ENCODE measurements at regions not wholly inside any gene's neighbourhood (a gene's known extent, or its start where the extent isn't known, plus 50 kb on each side); places are given as distances from the start of the nearest gene placed in this dataset.

GRCh38 chr4:83772685-83773084 is 236.8 kb downstream of the GPAT3 start:
- TF ChIP-seq, protein P1, sequence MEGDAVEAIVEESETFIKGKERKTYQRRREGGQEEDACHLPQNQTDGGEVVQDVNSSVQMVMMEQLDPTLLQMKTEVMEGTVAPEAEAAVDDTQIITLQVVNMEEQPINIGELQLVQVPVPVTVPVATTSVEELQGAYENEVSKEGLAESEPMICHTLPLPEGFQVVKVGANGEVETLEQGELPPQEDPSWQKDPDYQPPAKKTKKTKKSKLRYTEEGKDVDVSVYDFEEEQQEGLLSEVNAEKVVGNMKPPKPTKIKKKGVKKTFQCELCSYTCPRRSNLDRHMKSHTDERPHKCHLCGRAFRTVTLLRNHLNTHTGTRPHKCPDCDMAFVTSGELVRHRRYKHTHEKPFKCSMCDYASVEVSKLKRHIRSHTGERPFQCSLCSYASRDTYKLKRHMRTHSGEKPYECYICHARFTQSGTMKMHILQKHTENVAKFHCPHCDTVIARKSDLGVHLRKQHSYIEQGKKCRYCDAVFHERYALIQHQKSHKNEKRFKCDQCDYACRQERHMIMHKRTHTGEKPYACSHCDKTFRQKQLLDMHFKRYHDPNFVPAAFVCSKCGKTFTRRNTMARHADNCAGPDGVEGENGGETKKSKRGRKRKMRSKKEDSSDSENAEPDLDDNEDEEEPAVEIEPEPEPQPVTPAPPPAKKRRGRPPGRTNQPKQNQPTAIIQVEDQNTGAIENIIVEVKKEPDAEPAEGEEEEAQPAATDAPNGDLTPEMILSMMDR (IDR thresholded peaks at IDR 0.05; ENCODE audit: low read depth, low read length), result no peak
- no peak overlapping the region for H3K4me3 ChIP-seq
- H3K36me3 ChIP-seq, result no peaks in the 10 kb centered on the region
- no peaks in the 10 kb centered on the region for H3K9me3 ChIP-seq (ENCODE audit: low read depth)
- no peaks in the 10 kb centered on the region for H3K27me3 ChIP-seq
- H3K27ac ChIP-seq, result no peak overlapping the region
- H3K4me1 ChIP-seq (ENCODE audit: low read depth), result no peaks in the 10 kb centered on the region
- DNase-seq (ENCODE audit: low read depth in 1 of 2, low spot score in 1 of 2), result no peak

- no peaks in the 10 kb centered on the region for H3K9me3 ChIP-seq (ENCODE audit: low read depth)
- TF ChIP-seq, protein P1 (IDR thresholded peaks at IDR 0.05; ENCODE audit: low read depth, low read length), result peak; percentile 73
- peak; percentile 65 to 69 for DNase-seq (ENCODE audit: low read depth in 1 of 2, low spot score in 1 of 2)
Measured at GRCh38 chr4:83771113-83771705, 235.3 kb downstream of the GPAT3 start.

DNA sequence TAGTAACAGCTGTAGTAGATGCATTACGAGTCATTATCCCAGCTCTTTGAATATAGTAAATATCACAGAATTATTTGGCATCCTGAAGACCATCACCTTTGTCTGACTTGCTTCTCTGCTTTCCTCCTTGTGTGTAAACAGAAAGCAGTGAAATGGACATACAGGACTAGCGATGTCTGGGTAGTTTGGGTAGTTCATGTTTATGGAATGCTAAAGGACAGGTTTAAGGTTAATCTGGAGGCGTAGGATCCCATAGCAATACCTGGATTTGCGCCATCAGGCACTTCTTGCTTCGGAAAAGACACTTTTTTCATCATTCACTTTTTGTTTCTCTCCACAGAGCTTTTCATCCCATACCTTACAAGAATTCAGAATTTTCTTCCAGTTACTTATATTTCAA is 232.2 kb downstream of the GPAT3 start:
- Histone ChIP-seq H3K27ac (no peak overlapping the region), H3K4me1 (ENCODE audit: low read depth) (no peaks in the 10 kb centered on the region), H3K9me3 (ENCODE audit: low read depth) (no peaks in the 10 kb centered on the region), H3K36me3 (no peaks in the 10 kb centered on the region), H3K27me3 (no peaks in the 10 kb centered on the region), H3K4me3 (no peak overlapping the region)
- TF ChIP-seq, protein P1 (IDR thresholded peaks at IDR 0.05; ENCODE audit: low read depth, low read length), result no peak
- DNase-seq (ENCODE audit: low read depth in 1 of 2, low spot score in 1 of 2), result no peak

More at GRCh38 chr4:83771113-83771705, 235.3 kb downstream of the GPAT3 start:
- no peaks in the 10 kb centered on the region for H3K4me1 ChIP-seq (ENCODE audit: low read depth)
- no peak overlapping the region for H3K27ac ChIP-seq
- H3K4me3 ChIP-seq, result no peak overlapping the region
- no peaks in the 10 kb centered on the region for H3K36me3 ChIP-seq
- H3K27me3 ChIP-seq, result no peaks in the 10 kb centered on the region

- H3K4me3 ChIP-seq, result no peak overlapping the region
- DNase-seq (ENCODE audit: low read depth in 1 of 2, low spot score in 1 of 2), result no peak
- H3K27me3 ChIP-seq, result no peaks in the 10 kb centered on the region
- H3K36me3 ChIP-seq, result no peaks in the 10 kb centered on the region
- H3K4me1 ChIP-seq (ENCODE audit: low read depth), result no peaks in the 10 kb centered on the region
- H3K27ac ChIP-seq, result no peak overlapping the region
- TF ChIP-seq, protein P1 (IDR thresholded peaks at IDR 0.05; ENCODE audit: low read depth, low read length), result no peak
- H3K9me3 ChIP-seq (ENCODE audit: low read depth), result no peaks in the 10 kb centered on the region
Measured at GRCh38 chr4:83767067-83767466, 231.2 kb downstream of the GPAT3 start.

- TF ChIP-seq, protein P1 (IDR thresholded peaks at IDR 0.05; ENCODE audit: low read depth, low read length), result no peak
- H3K27ac ChIP-seq, result no peak overlapping the region
- H3K4me3 ChIP-seq, result no peak overlapping the region
- no peaks in the 10 kb centered on the region for H3K36me3 ChIP-seq
- H3K27me3 ChIP-seq, result no peaks in the 10 kb centered on the region
- no peaks in the 10 kb centered on the region for H3K4me1 ChIP-seq (ENCODE audit: low read depth)
- H3K9me3 ChIP-seq (ENCODE audit: low read depth), result no peaks in the 10 kb centered on the region
- DNase-seq (ENCODE audit: low read depth in 1 of 2, low spot score in 1 of 2), result no peak
Measured at GRCh38 chr4:83759611-83760010, 223.7 kb downstream of the GPAT3 start.
